Keratinocyte (primary cell): ENCODE measurements at regions not wholly inside any gene's neighbourhood (a gene's known extent, or its start where the extent isn't known, plus 50 kb on each side); places are given as distances from the start of the nearest gene placed in this dataset.

ENCODE experiments used
- DNase-seq: peaks from one replicate; pipeline ENCODE4 v3.0.0-alpha.2; 2011; ENCODE audit warnings: low read depth, missing footprints, low spot score
- FAIRE-seq: peaks from 2 replicates; lab custom pipeline; 2011; peaks lifted over from hg19 to GRCh38; lab: Jason Lieb, UNC
- H2AFZ ChIP-seq: 2 replicates; pipeline ENCODE4 v1.6.0; 2012; ENCODE audit warnings: low read length, control low read depth, inconsistent platforms; ENCODE audit not compliant: control insufficient read depth
- H3K27ac ChIP-seq: 2 replicates; pipeline ENCODE4 v1.5.1; 2011; ENCODE audit warnings: low read length; ENCODE audit not compliant: control insufficient read depth, insufficient read depth
- H3K27me3 ChIP-seq: 3 replicates; pipeline ENCODE4 v1.6.0; 2011; ENCODE audit warnings: low read length; ENCODE audit not compliant: control insufficient read depth, insufficient read depth; ENCODE audit errors: extremely low read depth
- H3K36me3 ChIP-seq, 2 experiments: 2 replicates in 1 of 2; 3 replicates in 1 of 2; pipeline ENCODE4 v1.5.1; 2011; ENCODE audit warnings: low read length in 2 of 2, mild to moderate bottlenecking in 1 of 2; ENCODE audit not compliant: control insufficient read depth in 2 of 2, insufficient read depth in 2 of 2; ENCODE audit errors: extremely low read depth in 1 of 2
- H3K4me1 ChIP-seq: 3 replicates; pipeline ENCODE4 v1.5.1; 2011; ENCODE audit warnings: low read length; ENCODE audit not compliant: control insufficient read depth, insufficient read depth; ENCODE audit errors: extremely low read depth
- H3K4me2 ChIP-seq: 3 replicates; pipeline ENCODE4 v1.6.0; 2011; ENCODE audit warnings: low read depth, low read length; ENCODE audit not compliant: control insufficient read depth, insufficient read depth; ENCODE audit errors: extremely low read depth
- H3K4me3 ChIP-seq, 3 experiments: fragments of 200-600 bp in 1 of 3; sonication (generic) in 1 of 3; 2 replicates in 2 of 3; 3 replicates in 1 of 3; pipeline ENCODE4 v1.5.1; 2011 to 2016; ENCODE audit warnings: low read length in 3 of 3, mild to moderate bottlenecking in 3 of 3, control low read depth in 2 of 3, inconsistent platforms in 1 of 3, low read depth in 1 of 3, mixed read lengths in 1 of 3, mixed run types in 1 of 3, moderate library complexity in 1 of 3; ENCODE audit not compliant: control insufficient read depth in 2 of 3, insufficient read depth in 2 of 3; ENCODE audit errors: extremely low read depth in 1 of 3
- H3K79me2 ChIP-seq: 2 replicates; pipeline ENCODE4 v1.6.0; 2012; ENCODE audit warnings: low read length; ENCODE audit not compliant: control insufficient read depth, insufficient read depth
- H3K9ac ChIP-seq: 3 replicates; pipeline ENCODE4 v1.6.0; 2011; ENCODE audit warnings: low read length; ENCODE audit not compliant: control insufficient read depth, insufficient read depth; ENCODE audit errors: extremely low read depth
- H3K9me1 ChIP-seq: 3 replicates; pipeline ENCODE4 v1.6.0; 2011; ENCODE audit warnings: low read length; ENCODE audit not compliant: control insufficient read depth, insufficient read depth; ENCODE audit errors: extremely low read depth
- H3K9me3 ChIP-seq: 2 replicates; pipeline ENCODE4 v1.5.1; 2012; ENCODE audit warnings: low read depth, low read length; ENCODE audit not compliant: control insufficient read depth
- H4K20me1 ChIP-seq: 3 replicates; pipeline ENCODE4 v1.6.0; 2011; ENCODE audit warnings: low read length; ENCODE audit not compliant: control insufficient read depth, insufficient read depth; ENCODE audit errors: extremely low read depth
- EZH2 ChIP-seq: IDR thresholded peaks from one replicate; pipeline ENCODE4 v1.6.1; 2012; ENCODE audit warnings: inconsistent platforms, mild to moderate bottlenecking, low read length, moderate library complexity
- dilution Hi-C: fragments of 300-500 bp; cut with MboI; formaldehyde crosslinking; loops from one replicate; pipeline ENCODE4 v1.7.0; 2020; ENCODE audit warnings: low sequenced_read_pairs; ENCODE audit not compliant: extremely low pct_ligation_motif_present
- TF ChIP-seq, protein P1 (sequence below), 3 experiments: IDR thresholded peaks in 1 of 3; conservative IDR thresholded peaks in 1 of 3; optimal IDR thresholded peaks in 1 of 3; 2 replicates in 2 of 3; 3 replicates in 1 of 3; pipeline versions ENCODE3 to v1.5.1; 2011; ENCODE audit warnings: low read length in 3 of 3, mild to moderate bottlenecking in 3 of 3, moderate library complexity in 2 of 3, control low read depth in 1 of 3, inconsistent platforms in 1 of 3; ENCODE audit not compliant: insufficient read depth in 2 of 3; ENCODE audit errors: extremely low read depth in 1 of 3

DNA sequence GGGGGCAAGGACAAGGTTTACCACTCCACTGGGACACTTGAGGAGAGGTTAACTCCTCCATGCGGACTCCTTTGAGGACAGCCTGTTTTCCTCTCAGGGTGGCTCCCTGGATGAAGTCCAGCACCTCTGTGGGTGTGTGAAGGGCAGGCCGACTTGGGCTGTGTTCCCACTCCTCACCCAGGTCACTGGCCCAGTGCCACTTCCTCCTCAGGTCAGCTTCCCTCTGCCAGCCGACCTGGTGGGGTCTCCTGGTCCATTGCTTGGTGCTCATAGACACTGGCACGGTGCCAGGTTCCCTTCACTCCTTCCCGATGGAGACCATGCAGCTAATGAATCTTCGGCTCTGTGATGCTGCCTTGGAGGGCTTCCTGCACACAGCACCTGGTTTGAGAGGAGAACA lies 146.4 kb upstream of the RTL1 start:
- Histone ChIP-seq H3K4me1 (no peaks in the 10 kb centered on the region), H3K4me3 (no peak overlapping the region), H3K36me3 (no peaks in the 10 kb centered on the region), H3K9me1 (no peaks in the 10 kb centered on the region), H3K27ac (no peak overlapping the region), H4K20me1 (no peaks in the 10 kb centered on the region), H2AFZ (no peak overlapping the region), H3K79me2 (no peaks in the 10 kb centered on the region), H3K9me3 (peaks cover 7% of the 10 kb centered on the region), H3K27me3 (no peaks in the 10 kb centered on the region), H3K9ac (no peak overlapping the region), H3K4me2 (no peak overlapping the region)
- TF ChIP-seq, protein P1, sequence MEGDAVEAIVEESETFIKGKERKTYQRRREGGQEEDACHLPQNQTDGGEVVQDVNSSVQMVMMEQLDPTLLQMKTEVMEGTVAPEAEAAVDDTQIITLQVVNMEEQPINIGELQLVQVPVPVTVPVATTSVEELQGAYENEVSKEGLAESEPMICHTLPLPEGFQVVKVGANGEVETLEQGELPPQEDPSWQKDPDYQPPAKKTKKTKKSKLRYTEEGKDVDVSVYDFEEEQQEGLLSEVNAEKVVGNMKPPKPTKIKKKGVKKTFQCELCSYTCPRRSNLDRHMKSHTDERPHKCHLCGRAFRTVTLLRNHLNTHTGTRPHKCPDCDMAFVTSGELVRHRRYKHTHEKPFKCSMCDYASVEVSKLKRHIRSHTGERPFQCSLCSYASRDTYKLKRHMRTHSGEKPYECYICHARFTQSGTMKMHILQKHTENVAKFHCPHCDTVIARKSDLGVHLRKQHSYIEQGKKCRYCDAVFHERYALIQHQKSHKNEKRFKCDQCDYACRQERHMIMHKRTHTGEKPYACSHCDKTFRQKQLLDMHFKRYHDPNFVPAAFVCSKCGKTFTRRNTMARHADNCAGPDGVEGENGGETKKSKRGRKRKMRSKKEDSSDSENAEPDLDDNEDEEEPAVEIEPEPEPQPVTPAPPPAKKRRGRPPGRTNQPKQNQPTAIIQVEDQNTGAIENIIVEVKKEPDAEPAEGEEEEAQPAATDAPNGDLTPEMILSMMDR (optimal IDR thresholded peaks at IDR 0.05 in 1 of 3, IDR thresholded peaks at IDR 0.05 in 1 of 3, conservative IDR thresholded peaks at IDR 0.05 in 1 of 3; ENCODE audit: extremely low read depth in 1 of 3, insufficient read depth in 2 of 3, low read length in 3 of 3) = no peak
- TF ChIP-seq EZH2 = no peak
- dilution Hi-C loops = no loop called here
- FAIRE-seq (no peak), DNase-seq (no peak)

DNA sequence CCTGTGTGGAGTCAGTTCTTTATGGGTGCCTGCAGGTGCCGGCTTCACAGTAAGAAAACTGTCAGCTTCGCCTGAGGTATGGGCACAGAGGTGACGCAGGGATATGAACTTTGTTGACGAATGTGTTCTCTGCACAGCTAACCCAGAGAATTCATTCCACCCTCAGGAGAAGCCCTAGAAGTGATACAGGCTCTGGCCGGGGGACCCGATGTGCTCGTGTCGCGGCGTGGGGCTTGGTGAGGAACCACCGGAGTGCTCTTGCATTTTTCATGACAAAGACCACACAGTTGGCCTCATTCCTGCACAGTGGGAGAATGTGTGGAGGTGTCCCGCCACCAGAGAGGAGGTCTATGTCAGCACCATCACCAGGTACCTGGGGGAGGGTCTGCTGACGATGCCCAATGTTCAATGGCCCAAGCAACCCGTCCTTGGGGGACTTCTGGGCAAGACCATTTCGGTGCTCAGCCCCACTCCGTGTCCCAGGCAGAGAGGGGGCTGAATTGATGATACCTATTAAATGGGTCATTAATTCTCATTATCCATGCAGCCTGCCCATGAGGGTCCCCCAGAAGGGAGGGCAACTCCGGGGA lies 147.5 kb upstream of the RTL1 start:
- Histone ChIP-seq H3K27me3 (no peaks in the 10 kb centered on the region), H3K4me1 (no peaks in the 10 kb centered on the region), H3K9me1 (no peaks in the 10 kb centered on the region), H3K9ac (no peak overlapping the region), H3K4me3 (no peak overlapping the region), H4K20me1 (no peaks in the 10 kb centered on the region), H3K9me3 (peaks cover 7% of the 10 kb centered on the region), H3K36me3 (no peaks in the 10 kb centered on the region), H2AFZ (no peak overlapping the region), H3K27ac (no peak overlapping the region), H3K79me2 (no peaks in the 10 kb centered on the region), H3K4me2 (no peak overlapping the region)
- no peak for DNase-seq
- dilution Hi-C loops = no loop called here
- TF ChIP-seq, protein P1 (optimal IDR thresholded peaks at IDR 0.05 in 1 of 3, IDR thresholded peaks at IDR 0.05 in 1 of 3, conservative IDR thresholded peaks at IDR 0.05 in 1 of 3; ENCODE audit: extremely low read depth in 1 of 3, insufficient read depth in 2 of 3, low read length in 3 of 3) = no peak
- TF ChIP-seq EZH2 = no peak
- FAIRE-seq = no peak
